ENCODE measurements at regions not wholly inside any gene's neighbourhood (a gene's known extent, or its start where the extent isn't known, plus 50 kb on each side); places are given as distances from the start of the nearest gene placed in this dataset.

DNA sequence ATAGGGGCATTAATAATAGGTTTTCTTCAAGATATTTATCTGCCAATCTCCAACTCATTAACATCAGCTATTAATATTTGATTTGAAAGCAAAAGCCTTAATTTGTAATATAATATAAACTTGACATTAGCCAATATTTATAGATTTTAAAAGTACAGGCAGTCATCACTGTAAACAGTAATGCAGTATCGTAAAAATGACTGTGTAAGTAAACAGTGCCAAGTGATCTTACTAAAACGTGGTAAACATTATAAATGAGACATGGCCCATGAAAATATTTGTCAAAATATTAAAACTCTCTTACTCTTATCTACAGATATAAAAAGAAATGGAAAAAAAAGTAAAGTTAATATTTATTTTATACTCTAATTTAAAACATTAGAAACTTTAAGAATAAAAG lies 101.6 kb upstream of the EPHA6 start:
- intact Hi-C loops (cut with DNase I), result no loop called here
- no peak for DNase-seq
- no peak for TF ChIP-seq POLR2A (IDR thresholded peaks at IDR 0.05)
- TF ChIP-seq, protein P1, sequence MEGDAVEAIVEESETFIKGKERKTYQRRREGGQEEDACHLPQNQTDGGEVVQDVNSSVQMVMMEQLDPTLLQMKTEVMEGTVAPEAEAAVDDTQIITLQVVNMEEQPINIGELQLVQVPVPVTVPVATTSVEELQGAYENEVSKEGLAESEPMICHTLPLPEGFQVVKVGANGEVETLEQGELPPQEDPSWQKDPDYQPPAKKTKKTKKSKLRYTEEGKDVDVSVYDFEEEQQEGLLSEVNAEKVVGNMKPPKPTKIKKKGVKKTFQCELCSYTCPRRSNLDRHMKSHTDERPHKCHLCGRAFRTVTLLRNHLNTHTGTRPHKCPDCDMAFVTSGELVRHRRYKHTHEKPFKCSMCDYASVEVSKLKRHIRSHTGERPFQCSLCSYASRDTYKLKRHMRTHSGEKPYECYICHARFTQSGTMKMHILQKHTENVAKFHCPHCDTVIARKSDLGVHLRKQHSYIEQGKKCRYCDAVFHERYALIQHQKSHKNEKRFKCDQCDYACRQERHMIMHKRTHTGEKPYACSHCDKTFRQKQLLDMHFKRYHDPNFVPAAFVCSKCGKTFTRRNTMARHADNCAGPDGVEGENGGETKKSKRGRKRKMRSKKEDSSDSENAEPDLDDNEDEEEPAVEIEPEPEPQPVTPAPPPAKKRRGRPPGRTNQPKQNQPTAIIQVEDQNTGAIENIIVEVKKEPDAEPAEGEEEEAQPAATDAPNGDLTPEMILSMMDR (IDR thresholded peaks at IDR 0.05), result no peak
- Histone ChIP-seq H3K9me3 (no peaks in the 10 kb centered on the region), H3K36me3 (no peaks in the 10 kb centered on the region), H3K4me3 (replicated peaks in 1 of 3) (no peak overlapping the region), H3K4me1 (no peaks in the 10 kb centered on the region), H3K27me3 (no peaks in the 10 kb centered on the region), H3K27ac (no peak overlapping the region)
- WGBS, 2 donors, result 72 to 78% methylated on average over 2 of the region's 2 CpGs

DNA sequence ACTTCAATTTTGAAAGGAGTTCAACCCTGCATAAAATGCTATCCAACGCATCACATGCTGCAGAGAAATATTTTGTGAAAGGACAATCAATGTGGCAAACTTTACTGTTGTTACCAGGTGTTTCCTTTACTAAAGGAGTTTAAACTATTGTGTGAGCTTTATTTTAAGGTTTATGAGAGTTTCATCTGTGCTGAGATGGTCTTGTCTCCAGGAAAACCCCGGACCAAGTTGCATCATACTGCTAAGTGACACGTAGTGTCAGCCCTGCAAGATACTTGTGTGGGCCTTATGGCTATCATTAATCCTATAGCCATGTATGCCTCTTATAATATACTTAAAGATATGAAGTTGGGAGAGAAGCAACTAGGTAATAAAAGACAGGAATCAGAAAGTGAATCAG lies 94.5 kb upstream of the EPHA6 start:
- H3K9me3 ChIP-seq, result no peaks in the 10 kb centered on the region
- H3K4me3 ChIP-seq (replicated peaks in 1 of 3), result no peak overlapping the region
- H3K27me3 ChIP-seq, result no peaks in the 10 kb centered on the region
- intact Hi-C loops (cut with DNase I), result no loop called here
- DNase-seq, result no peak
- H3K27ac ChIP-seq, result no peak overlapping the region
- 75 to 80% methylated on average over 3 of the region's 3 CpGs for WGBS, 2 donors
- no peak for TF ChIP-seq POLR2A (IDR thresholded peaks at IDR 0.05)
- TF ChIP-seq, protein P1 (IDR thresholded peaks at IDR 0.05), result no peak
- H3K36me3 ChIP-seq, result no peaks in the 10 kb centered on the region
- no peaks in the 10 kb centered on the region for H3K4me1 ChIP-seq

DNA sequence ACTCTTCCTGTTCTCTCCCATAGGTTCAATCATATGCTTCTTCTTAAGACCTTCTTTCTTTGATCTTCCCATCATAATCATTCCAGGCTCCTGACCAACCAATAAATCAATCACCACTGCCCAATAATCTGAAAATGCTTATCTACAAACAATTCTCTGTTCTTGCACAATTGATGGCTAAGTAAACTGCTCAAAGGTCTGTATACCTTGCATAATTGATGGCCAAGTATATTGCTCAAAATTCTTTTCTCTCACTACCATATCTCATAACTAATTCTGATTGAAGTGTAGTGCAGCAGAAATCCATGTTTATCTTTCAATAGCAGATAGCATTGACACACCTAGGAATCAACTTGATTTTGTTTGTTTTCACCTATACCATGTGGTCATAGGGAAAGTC lies 83.4 kb upstream of the EPHA6 start:
- DNase-seq, result no peak
- no peaks in the 10 kb centered on the region for H3K36me3 ChIP-seq
- no peak overlapping the region for H3K4me3 ChIP-seq (replicated peaks in 1 of 3)
- no peaks in the 10 kb centered on the region for H3K4me1 ChIP-seq
- H3K27me3 ChIP-seq, result no peaks in the 10 kb centered on the region
- TF ChIP-seq, protein P1 (IDR thresholded peaks at IDR 0.05), result no peak
- TF ChIP-seq POLR2A (IDR thresholded peaks at IDR 0.05), result no peak
- no peak overlapping the region for H3K27ac ChIP-seq
- no peaks in the 10 kb centered on the region for H3K9me3 ChIP-seq
- intact Hi-C loops (cut with DNase I), result no loop called here

DNA sequence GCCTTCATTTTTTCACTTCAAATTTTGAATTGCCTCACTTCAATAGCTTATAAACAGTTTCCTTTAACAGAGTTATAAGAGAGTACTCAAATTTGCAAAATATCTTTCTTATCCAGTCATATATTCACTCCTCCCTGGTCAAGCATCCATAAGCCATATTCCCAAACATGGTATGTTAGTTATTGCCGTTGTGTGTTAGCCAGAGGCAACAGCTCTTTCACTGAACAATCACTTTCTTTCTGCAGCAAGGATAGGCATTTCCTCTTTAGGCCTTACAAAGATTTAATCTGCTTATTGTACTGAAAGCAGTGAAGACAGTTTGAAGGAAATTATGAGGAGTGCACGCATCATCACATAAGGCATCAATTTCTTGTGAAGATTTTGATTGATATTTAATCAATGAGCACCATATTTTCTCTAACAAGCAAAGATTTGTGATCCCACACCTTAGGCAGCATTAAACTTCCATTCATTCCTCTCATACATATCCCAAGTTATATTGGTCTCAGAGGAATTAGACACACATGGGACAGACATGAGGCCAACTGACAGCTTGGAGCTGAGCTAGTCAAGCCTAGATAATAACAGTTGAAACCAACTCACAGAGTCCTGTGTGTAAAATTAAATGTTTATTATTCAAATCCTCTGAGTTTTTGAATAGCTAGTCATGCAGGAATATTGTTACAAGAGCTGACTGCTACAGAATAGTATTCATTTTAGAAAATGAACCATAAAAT lies 80.0 kb upstream of the EPHA6 start:
- H3K4me1 ChIP-seq, result no peaks in the 10 kb centered on the region
- H3K36me3 ChIP-seq, result no peaks in the 10 kb centered on the region
- TF ChIP-seq POLR2A (IDR thresholded peaks at IDR 0.05), result no peak
- TF ChIP-seq, protein P1 (IDR thresholded peaks at IDR 0.05), result no peak
- H3K4me3 ChIP-seq (replicated peaks in 1 of 3), result no peak overlapping the region
- intact Hi-C loops (cut with DNase I), result no loop called here
- H3K27me3 ChIP-seq, result no peaks in the 10 kb centered on the region
- no peaks in the 10 kb centered on the region for H3K9me3 ChIP-seq
- no peak for DNase-seq
- WGBS, 2 donors, result 82 to 86% methylated on average over 2 of the region's 2 CpGs
- no peak overlapping the region for H3K27ac ChIP-seq

DNA sequence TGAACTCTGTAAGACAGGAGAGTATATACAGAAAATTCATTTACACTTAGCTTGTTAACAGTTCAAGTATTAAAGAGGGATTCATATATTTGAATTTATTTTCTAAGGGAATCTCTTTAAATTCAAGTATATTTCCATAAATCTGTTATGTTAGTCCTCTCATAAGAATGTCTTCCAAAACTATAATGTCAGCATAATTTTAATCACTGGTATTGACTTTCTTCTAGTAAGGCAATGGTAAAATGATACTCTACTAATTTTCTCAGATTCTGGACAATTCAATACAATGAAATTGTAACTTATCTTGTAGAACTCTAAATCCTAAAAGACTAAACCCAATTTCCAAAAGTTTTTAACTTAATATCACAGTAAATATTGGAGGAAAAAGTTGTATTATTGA lies 66.3 kb upstream of the EPHA6 start:
- H3K9me3 ChIP-seq, result no peaks in the 10 kb centered on the region
- DNase-seq, result no peak
- no peak overlapping the region for H3K4me3 ChIP-seq (replicated peaks in 1 of 3)
- no peaks in the 10 kb centered on the region for H3K27me3 ChIP-seq
- no peak for TF ChIP-seq POLR2A (IDR thresholded peaks at IDR 0.05)
- TF ChIP-seq, protein P1 (IDR thresholded peaks at IDR 0.05), result no peak
- no peak overlapping the region for H3K27ac ChIP-seq
- no peaks in the 10 kb centered on the region for H3K4me1 ChIP-seq
- intact Hi-C loops (cut with DNase I), result no loop called here
- no peaks in the 10 kb centered on the region for H3K36me3 ChIP-seq

All from thyroid gland (tissue), 4 donors.